IMR-90 (cell line): ENCODE measurements at regions not wholly inside any gene's neighbourhood (a gene's known extent, or its start where the extent isn't known, plus 50 kb on each side); places are given as distances from the start of the nearest gene placed in this dataset.

Experiments used
- ATAC-seq: fragments of 200-7000 bp; cut with Tn5 transposase; 2 replicates; pipeline ENCODE4 v1.9.1; 2020; ENCODE audit warnings: low read depth, mild to moderate bottlenecking, moderate library complexity
- BruUV-seq: library from RNA; stranded (reverse); fragments of 400-500 nt; replicated peaks from 2 replicates; lab custom pipeline; 2021; lab: Mats Ljungman, UMichigan
- CTCF ChIA-PET: fragments of 300-600 bp; formaldehyde crosslinking; extraction: SDS; loops from one replicate; lab custom pipeline; 2021; ENCODE audit warnings: antibody characterized with exemption; lab: Yijun Ruan, JAX
- POLR2A ChIA-PET: fragments of 300-600 bp; sonication (Branson Sonifier 250); formaldehyde crosslinking; loops from one replicate; lab custom pipeline; 2022; ENCODE audit warnings: antibody characterized with exemption; ENCODE audit not compliant: unreplicated experiment; lab: Charles Lee
- DNase-seq: peaks from one replicate; pipeline ENCODE4 v3.0.0; 2013
- H2AFZ ChIP-seq: replicated peaks from 2 replicates; pipeline ENCODE3; 2013; ENCODE audit warnings: low read length, mild to moderate bottlenecking; ENCODE audit not compliant: poor library complexity
- H2AK5ac ChIP-seq: 2 replicates; pipeline ENCODE4 v1.6.1; 2013; ENCODE audit warnings: low read depth, low read length, inconsistent platforms
- H2AK9ac ChIP-seq: replicated peaks from 2 replicates; pipeline ENCODE3; 2013; ENCODE audit warnings: mild to moderate bottlenecking, low read depth, low read length, moderate library complexity; ENCODE audit not compliant: poor library complexity
- H2BK120ac ChIP-seq: 2 replicates; pipeline ENCODE4 v1.6.1; 2013; ENCODE audit warnings: low read depth, low read length, inconsistent platforms
- H2BK15ac ChIP-seq: 3 replicates; pipeline ENCODE4 v1.6.1; 2013; ENCODE audit warnings: low read depth, low read length, inconsistent platforms
- H2BK20ac ChIP-seq: 2 replicates; pipeline ENCODE4 v1.6.1; 2013; ENCODE audit warnings: low read depth, mild to moderate bottlenecking, inconsistent platforms, low read length, moderate library complexity
- H2BK5ac ChIP-seq: 2 replicates; pipeline ENCODE4 v1.6.1; 2013; ENCODE audit warnings: mild to moderate bottlenecking, low read depth, low read length, inconsistent platforms; ENCODE audit not compliant: poor library complexity, severe bottlenecking
- H3K14ac ChIP-seq: replicated peaks from 2 replicates; pipeline ENCODE4 v1.6.1; 2013; ENCODE audit warnings: low read depth, low read length, inconsistent platforms
- H3K18ac ChIP-seq: 2 replicates; pipeline ENCODE4 v1.6.1; 2013; ENCODE audit warnings: low read depth, low read length, control low read depth
- H3K23ac ChIP-seq: 2 replicates; pipeline ENCODE4 v1.6.1; 2013; ENCODE audit warnings: low read depth, low read length, inconsistent platforms
- H3K27ac ChIP-seq: 2 replicates; pipeline ENCODE4 v1.5.1; 2013; ENCODE audit warnings: mild to moderate bottlenecking, control low read depth, low read length; ENCODE audit not compliant: insufficient read depth
- H3K27me3 ChIP-seq: 2 replicates; pipeline ENCODE4 v1.6.1; 2013; ENCODE audit warnings: low read length; ENCODE audit not compliant: control insufficient read depth, insufficient read depth
- H3K36me3 ChIP-seq: 2 replicates; pipeline ENCODE4 v1.6.1; 2013; ENCODE audit warnings: low read length, mixed read lengths; ENCODE audit not compliant: control insufficient read depth, insufficient read depth
- H3K4ac ChIP-seq: 2 replicates; pipeline ENCODE4 v1.6.1; 2013; ENCODE audit warnings: low read depth, low read length, inconsistent platforms
- H3K4me1 ChIP-seq: 2 replicates; pipeline ENCODE4 v1.6.1; 2013; ENCODE audit warnings: low read length, mixed read lengths; ENCODE audit not compliant: control insufficient read depth, insufficient read depth
- H3K4me2 ChIP-seq: 2 replicates; pipeline ENCODE4 v1.6.1; 2013; ENCODE audit warnings: low read depth, mild to moderate bottlenecking, control low read depth, low read length, moderate library complexity
- H3K4me3 ChIP-seq: 2 replicates; pipeline ENCODE4 v1.5.1; 2013; ENCODE audit warnings: low read depth, mild to moderate bottlenecking, control low read depth, low read length, moderate library complexity; ENCODE audit not compliant: insufficient read depth
- H3K56ac ChIP-seq: 2 replicates; pipeline ENCODE4 v1.6.1; 2013; ENCODE audit warnings: low read length, inconsistent platforms; ENCODE audit not compliant: insufficient read depth; ENCODE audit errors: extremely low read depth
- H3K79me1 ChIP-seq, 2 experiments: 2 replicates each; pipeline ENCODE4 v1.6.1; 2013; ENCODE audit warnings: low read length in 2 of 2, inconsistent platforms in 1 of 2, low read depth in 1 of 2
- H3K9ac ChIP-seq: 2 replicates; pipeline ENCODE4 v1.6.1; 2013; ENCODE audit warnings: low read depth, low read length, control low read depth
- H3K9me1 ChIP-seq: 2 replicates; pipeline ENCODE4 v1.6.1; 2013; ENCODE audit warnings: low read length, inconsistent platforms; ENCODE audit not compliant: insufficient read depth
- H3K9me3 ChIP-seq: 2 replicates; pipeline ENCODE4 v1.6.1; 2013; ENCODE audit warnings: low read length; ENCODE audit not compliant: control insufficient read depth, insufficient read depth
- H4K20me1 ChIP-seq: 2 replicates; pipeline ENCODE4 v1.6.1; 2013; ENCODE audit warnings: low read length, inconsistent platforms; ENCODE audit not compliant: insufficient read depth
- H4K5ac ChIP-seq: 2 replicates; pipeline ENCODE4 v1.6.1; 2013; ENCODE audit warnings: mild to moderate bottlenecking, low read depth, low read length, control low read depth
- H4K8ac ChIP-seq, 2 experiments: 2 replicates each; pipeline ENCODE4 v1.6.1; 2013; ENCODE audit warnings: low read depth in 2 of 2, low read length in 2 of 2, control low read depth in 1 of 2, inconsistent platforms in 1 of 2
- H4K91ac ChIP-seq: 2 replicates; pipeline ENCODE4 v1.6.1; 2013; ENCODE audit warnings: low read depth, low read length, inconsistent platforms; ENCODE audit not compliant: insufficient read depth
- NFE2L2 ChIP-seq: fragments of 150-350 bp; IDR thresholded peaks from 2 replicates; pipeline ENCODE4 v1.6.1; 2016; ENCODE audit warnings: low read depth, mild to moderate bottlenecking, low read length
- RCOR1 ChIP-seq: IDR thresholded peaks from 2 replicates; pipeline ENCODE4 v1.6.1; 2012; ENCODE audit warnings: mild to moderate bottlenecking, low read length, improper control_type of control experiment; ENCODE audit not compliant: insufficient replicate concordance
- SMC3 ChIP-seq: fragments of 150-350 bp; IDR thresholded peaks from 2 replicates; pipeline ENCODE4 v1.6.1; 2016; ENCODE audit warnings: low read depth, mild to moderate bottlenecking, antibody characterized with exemption, low read length, moderate library complexity
- WGBS, 2 experiments: methylation state at CpG; one replicate each; pipeline versions ENCODE4 v1.1.5 to v1.1.7; 2013; ENCODE audit warnings: missing lambda C conversion rate in 2 of 2; ENCODE audit not compliant: insufficient read length in 1 of 2; ENCODE audit errors: extremely low coverage in 2 of 2; 5-methylcytosine and 5-hydroxymethylcytosine counted together
- dilution Hi-C: fragments of 300-500 bp; cut with HindIII; formaldehyde crosslinking; loops from one replicate; pipeline ENCODE4 v1.14.3; 2018; ENCODE audit warnings: low sequenced_read_pairs; ENCODE audit not compliant: unreplicated experiment
- in situ Hi-C: fragments of 300-500 bp; cut with MboI; formaldehyde crosslinking; loops from 3 replicates; pipeline ENCODE4 v1.14.3; 2019; ENCODE audit warnings: low sequenced_read_pairs, inconsistent platforms, mixed read lengths
- intact Hi-C: fragments of 100-400 bp; cut with micrococcal nuclease; formaldehyde crosslinking; loops from 2 replicates; pipeline ENCODE4 v1.10.0; 2022

- H3K14ac ChIP-seq, result no peak overlapping the region
- ATAC-seq, result no peak
- BruUV-seq, result no TSS peak
Measured at GRCh38 chr5:5011151-5011550, 129.0 kb upstream of the ADAMTS16 start.

More at GRCh38 chr5:5011151-5011550, 129.0 kb upstream of the ADAMTS16 start:
- Histone ChIP-seq H3K79me1 (no peaks in the 10 kb centered on the region), H2BK20ac (no peak overlapping the region), H3K4me3 (no peak overlapping the region), H2AFZ (no peak overlapping the region), H3K9ac (no peak overlapping the region), H3K4me1 (no peaks in the 10 kb centered on the region), H3K9me1 (no peaks in the 10 kb centered on the region), H3K27me3 (no peaks in the 10 kb centered on the region), H3K56ac (no peak overlapping the region), H3K4ac (no peak overlapping the region), H3K4me2 (no peak overlapping the region), H4K8ac (no peak overlapping the region), H3K36me3 (no peaks in the 10 kb centered on the region), H2AK9ac (no peak overlapping the region), H2BK5ac (no peak overlapping the region), H2AK5ac (no peak overlapping the region), H3K18ac (no peak overlapping the region), H3K23ac (no peak overlapping the region), H3K27ac (no peak overlapping the region), H2BK15ac (no peak overlapping the region), H4K5ac (no peak overlapping the region), H2BK120ac (no peak overlapping the region), H4K20me1 (no peaks in the 10 kb centered on the region), H3K9me3 (peaks cover 9% of the 10 kb centered on the region), H4K91ac (no peak overlapping the region)
- ChIA-PET CTCF (no interaction called here), POLR2A (no interaction called here)
- DNase-seq, result no peak
- in situ Hi-C loops (no loop called here), intact Hi-C loops (no loop called here), dilution Hi-C loops (no loop called here)
- no CpG with 5 or more reads among the region's 4 CpGs for WGBS, 2 experiments
- no peak for TF ChIP-seq RCOR1
- no peak for TF ChIP-seq SMC3
- TF ChIP-seq NFE2L2, result no peak
